Sciatic nerve (tissue), 2 donors: ENCODE measurements at regions not wholly inside any gene's neighbourhood (a gene's known extent, or its start where the extent isn't known, plus 50 kb on each side); places are given as distances from the start of the nearest gene placed in this dataset.

Experiments
- ATAC-seq: fragments of 200-7000 bp; cut with Tn5 transposase; one replicate; pipeline ENCODE4 v1.9.1; 2020; ENCODE audit warnings: mild to moderate bottlenecking, moderate library complexity
- DNase-seq: peaks from one replicate; pipeline ENCODE4 v3.0.0-alpha.2; 2020; ENCODE audit warnings: low spot score
- intact Hi-C: fragments of 100-400 bp; cut with DNase I; formaldehyde crosslinking; loops from one replicate; pipeline ENCODE4 v1.14.2; 2022
- donor health status: DM: no; HTN: no; CAD: no.
- donor health status: DM: no; HTN: no; CAD: no.

DNA sequence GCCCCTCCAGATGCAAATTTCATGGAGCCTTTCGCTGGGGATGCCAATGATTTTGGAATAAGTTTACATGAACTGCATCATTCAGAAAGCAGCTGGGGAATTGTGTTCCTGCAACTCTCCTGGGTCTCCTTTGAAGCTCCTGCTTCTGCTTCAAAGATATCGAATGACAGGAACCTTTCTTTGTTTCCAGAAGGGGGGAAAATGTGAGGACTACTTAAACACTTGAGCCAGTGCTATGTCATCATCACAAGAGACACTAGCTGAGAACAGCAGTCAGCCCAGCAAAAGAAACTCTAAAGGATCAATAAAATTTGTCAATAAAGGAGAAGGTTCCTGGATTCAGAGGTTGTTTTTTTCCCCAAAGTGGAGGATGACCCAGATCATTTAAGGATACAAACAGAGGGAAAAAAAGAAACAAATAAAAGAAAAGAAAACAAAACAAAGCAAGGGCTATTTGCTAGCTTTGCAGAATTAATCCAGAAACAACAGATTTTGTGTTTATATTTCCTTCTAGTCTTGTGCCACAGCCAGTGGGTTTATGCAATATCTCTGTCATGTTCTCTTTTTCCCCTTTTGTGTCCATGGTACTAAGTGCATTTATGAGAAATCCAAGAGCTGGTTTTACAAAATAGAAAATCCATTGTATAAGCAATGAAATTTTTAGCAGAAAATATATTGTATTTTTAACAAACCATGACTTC, 463.7 kb downstream of the CDH2 start:
- intact Hi-C loops = no loop called here
- no peak for DNase-seq
- ATAC-seq = peak; percentile 79

DNA sequence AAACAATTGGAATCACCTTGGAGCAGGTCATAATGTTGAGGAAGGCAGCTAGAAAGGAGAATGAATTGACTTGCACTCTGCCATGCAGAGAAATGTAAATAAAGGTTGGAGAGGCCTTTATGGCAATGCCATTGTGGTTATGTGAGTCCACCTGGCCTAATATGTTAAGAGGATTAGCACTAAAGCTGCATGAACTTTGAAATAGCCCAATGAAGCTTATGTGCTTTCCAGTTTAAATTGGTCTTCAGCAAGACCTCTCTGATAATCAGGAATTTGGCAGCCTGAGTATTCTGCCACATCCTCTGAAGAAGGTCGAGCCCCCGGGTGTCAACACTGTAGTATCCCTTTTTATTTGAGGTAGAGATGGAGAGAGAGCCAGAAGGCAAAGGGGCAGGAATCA, 464.9 kb downstream of the CDH2 start:
- no peak for ATAC-seq

DNA sequence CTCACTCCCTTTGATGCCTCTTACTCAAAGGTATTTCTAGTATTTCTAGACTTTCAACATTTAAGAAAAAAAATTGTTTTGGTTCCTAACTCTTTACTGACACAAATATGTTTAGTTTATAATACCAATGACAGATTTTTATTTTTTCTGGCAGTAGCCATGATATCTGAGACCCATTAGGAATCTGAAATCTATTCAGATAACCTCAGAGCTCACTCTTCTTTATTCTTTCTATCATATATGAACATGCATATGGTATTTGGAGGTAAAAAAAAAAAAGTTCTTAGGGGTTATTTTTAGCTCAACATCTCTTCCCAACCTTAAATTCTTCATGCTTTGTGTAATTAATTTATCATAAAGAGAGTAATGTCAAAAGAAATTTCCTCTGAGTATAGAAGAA, 465.5 kb downstream of the CDH2 start:
- ATAC-seq (no peak), DNase-seq (no peak)
- intact Hi-C loops = no loop called here

More for the DNA sequence above, 464.9 kb downstream of the CDH2 start:
- DNase-seq = no peak
- intact Hi-C loops = no loop called here

DNA sequence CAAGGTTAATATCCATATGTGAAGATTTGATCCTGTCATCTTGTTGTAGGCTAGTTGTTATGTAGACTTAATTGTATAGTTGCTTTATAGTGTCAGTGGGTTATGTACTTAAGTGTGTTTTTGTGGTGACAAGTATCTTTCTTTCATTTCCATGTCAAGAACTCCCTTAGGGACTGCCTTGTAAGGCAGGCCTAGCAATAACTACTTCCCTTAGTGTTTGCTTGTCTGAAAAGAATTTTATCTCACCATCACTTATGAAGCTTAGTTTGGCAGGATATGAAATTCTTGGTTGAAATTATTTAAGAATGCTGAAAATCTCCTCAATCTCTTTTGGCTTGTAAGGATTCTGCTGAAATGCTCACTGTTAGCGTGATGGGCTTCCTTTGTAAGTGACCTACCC, 467.6 kb downstream of the CDH2 start:
- intact Hi-C loops = no loop called here
- DNase-seq (no peak), ATAC-seq (no peak)

DNA sequence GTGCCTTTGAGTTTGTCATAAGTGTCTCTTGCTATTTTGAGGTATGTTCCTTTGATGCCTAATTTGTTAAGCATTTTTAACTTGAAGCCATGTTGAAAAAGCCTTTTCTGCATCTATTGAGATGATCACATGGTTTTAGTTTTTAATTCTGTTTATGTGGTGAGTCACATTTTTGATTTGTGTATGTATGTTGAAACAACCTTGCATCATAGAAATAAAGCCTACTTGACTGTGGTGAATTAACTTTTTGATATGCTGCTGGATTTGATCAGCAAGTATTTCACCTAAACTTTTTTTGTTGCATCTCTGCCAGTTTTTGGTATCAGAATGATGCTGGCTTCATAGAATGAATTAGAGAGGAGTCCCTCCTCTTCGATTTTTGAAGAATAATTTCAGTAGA, 469.7 kb downstream of the CDH2 start:
- DNase-seq (no peak), ATAC-seq (no peak)
- intact Hi-C loops = no loop called here

DNA sequence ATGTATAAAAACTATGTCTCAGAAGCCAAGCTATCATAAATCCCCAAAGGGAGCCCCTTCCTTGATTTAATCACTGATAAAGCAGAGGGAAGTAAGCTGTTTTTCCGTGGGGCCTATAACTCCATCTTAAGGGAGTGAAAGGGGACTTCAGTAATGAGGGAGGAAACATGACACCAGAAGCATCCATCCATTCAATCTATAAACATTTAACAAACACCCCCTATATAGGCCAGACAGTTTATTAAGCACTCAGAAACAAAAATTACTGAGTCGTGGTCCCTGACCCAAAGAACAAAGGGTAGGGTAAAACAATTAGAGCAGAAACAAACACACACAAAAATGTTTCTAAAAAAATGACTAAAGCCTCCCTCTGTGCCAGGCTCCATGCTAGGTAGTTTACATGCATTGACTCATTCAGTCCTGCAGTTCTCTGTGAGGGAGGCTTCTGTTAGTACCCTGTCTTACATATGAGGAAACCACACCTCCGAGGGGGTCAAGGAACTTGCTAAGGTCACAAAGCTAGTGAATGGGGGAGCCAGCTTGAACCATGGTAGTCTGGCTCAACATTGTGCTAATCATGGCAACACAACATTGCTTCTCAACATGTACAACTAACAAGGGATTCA, 472.1 kb downstream of the CDH2 start:
- DNase-seq (no peak), ATAC-seq (no peak)
- intact Hi-C loops = no loop called here

DNA sequence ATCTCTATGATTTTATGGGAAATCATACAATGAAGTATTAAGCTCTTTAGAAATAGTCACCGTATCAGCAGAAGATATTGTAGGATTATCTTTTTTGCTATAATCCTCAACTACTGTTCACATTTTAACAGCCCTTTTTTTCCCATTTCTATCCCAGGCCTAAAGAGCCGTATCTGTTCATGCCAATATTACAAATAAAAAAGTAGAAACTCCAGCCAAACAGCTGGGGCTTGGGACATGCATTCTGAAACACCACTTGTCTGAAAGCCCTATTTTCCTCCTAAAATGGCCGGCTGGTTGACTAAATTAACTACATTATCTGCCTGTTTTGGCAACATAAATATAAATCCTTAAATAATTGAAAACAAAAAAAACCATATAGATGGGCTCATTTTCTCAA, 477.8 kb downstream of the CDH2 start:
- intact Hi-C loops = no loop called here
- DNase-seq = no peak
- no peak for ATAC-seq

DNA sequence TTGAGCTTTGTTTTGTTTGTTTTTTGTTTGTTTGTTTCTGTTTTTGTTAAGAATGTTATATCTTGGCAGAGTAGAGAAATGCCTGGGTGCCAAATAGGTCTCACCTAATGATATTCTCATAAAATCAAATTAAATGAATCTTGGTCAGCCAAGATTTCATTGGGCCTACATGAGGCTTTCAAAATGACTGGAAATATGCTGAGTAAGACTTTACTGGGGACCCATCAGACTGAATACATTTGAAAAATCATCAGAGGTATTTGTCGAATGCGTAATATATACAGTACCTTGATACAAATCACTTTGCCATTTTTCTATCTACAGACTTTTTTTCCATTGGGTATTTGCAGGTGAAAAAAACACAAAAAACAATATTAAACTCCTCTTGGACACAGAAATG, 480.8 kb downstream of the CDH2 start:
- intact Hi-C loops = no loop called here
- ATAC-seq (no peak), DNase-seq (no peak)

DNA sequence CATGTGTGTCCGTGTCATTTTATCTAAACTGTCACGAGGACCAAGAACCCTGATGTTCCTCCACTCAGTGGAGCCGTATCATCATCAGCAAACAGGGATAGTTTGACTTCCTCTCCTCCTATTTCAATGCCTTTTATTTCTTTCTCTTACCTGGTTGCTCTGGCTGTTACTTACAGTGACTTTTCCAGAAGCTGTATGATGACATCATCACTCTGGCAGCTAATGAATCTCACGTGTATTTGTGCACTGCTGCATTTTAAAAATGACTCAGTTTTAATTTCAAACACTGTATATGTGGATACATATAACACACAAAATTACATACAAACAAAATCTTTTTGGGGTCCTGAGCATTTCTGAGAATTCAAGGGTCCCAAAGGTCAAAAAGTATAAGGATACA, 481.4 kb downstream of the CDH2 start:
- DNase-seq (no peak), ATAC-seq (no peak)
- intact Hi-C loops = no loop called here

DNA sequence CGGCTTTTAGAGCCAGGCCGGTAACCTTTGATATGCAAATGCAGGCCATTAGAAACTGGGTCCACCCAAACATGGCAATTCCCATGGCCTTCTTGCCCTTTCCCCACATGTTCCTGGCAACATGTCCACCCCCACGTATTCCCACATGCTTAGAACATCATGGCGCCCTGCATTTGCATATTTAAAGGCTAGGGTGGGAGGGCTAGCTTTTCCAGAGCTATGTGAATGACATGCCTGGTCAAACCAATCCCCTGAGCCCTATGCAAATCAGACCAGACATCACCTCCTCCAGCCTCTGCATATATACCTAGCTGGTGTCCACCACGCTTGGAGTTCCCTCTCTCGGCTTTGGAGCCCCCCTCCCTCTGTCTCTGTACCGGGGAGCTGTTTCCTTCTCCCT, 481.9 kb downstream of the CDH2 start:
- ATAC-seq = no peak
- no peak for DNase-seq
- intact Hi-C loops = no loop called here

DNA sequence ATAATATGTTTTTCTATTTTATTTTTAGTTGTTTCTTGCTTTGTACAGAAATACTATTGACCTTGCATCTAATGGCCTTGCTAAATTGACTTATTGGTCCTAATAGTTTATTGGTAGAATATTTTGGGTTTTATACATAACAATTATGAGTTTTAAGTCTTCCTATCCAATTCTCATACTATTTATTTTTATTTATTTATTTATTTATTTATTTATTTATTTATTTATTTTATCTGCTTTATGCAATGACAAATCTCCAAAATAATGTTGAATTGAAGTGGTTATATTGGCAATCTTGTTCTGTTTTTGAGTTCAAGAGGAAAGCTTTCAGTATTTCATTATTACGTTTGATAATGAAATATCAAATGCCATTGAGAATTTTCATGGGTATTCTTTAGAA, 488.3 kb downstream of the CDH2 start:
- DNase-seq (no peak), ATAC-seq (no peak)
- intact Hi-C loops = no loop called here

DNA sequence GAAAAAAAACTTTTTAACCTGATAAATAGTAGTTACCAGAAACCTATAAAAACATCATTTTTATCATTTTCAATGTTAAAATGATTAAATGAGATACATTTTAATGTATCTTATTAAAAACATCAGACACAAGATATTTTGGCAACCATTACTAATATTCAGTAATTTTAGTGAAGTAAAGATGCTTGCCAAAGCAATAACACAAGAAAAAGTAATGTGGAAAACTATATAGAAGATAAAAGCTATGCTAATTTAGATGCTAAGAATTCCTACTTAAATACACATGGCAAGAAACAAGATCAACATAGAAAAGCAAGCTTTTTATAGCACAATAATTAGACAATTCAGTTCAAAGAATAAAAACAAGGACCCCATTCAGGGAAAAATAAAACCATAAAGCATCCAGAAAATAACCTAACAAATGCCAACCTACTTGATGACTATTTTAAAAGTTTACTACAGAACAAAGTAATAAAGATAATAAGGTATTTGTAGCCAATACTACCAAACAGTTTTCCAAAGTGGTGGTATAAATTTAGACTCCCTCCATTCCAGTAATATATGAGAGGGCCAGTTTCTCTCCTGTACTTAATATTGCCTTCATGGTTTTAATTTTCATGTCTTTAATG, 489.5 kb downstream of the CDH2 start:
- DNase-seq (no peak), ATAC-seq (no peak)
- intact Hi-C loops = no loop called here

DNA sequence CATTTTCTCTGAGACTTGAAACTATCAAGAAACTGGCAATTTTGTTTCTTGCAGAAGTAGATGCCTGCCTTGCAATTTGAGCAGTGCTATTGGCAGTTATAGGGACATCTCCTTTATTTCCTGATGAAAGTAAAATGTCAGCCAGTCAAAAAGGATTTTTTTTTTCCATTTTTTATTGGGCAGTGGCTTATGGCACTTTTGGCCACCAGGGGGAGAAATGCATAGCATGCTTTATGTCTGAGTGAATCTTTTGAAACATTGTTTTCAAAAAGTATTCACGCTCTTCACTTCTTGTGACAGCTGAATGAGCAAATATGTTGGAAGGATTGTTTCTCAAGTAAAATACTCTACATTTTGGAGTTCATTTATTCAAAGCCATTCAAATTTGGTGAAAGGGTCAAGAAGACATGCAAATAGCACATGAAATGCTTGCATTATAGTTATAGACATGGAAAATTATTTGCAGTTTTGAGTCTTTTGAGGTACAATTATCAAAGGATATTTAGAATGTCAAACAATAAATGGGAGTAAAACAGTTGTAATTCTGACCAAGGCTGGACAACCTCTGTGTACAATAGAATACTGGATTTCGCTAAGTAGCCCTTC, 491.0 kb downstream of the CDH2 start:
- no peak for ATAC-seq
- no peak for DNase-seq
- intact Hi-C loops = no loop called here

DNA sequence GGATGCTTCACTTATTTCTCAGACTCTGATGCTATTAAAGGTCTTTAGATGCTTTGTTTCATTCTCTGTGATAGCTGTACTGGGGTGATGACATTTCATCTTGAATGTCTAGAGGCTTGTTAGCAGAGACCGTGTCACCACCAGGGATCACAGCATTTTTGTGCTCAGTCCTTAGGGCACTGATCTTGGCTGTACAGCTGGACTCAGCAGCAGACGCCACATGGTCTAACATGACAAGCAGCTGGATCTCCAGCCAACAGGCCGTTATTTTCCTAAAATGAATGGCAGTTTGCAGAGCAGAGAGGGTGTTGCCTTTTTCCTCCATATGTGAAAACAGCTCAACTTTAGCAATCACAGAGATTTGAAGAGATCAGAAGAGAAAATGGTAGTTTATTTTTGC, 491.8 kb downstream of the CDH2 start:
- ATAC-seq (no peak), DNase-seq (no peak)
- intact Hi-C loops = no loop called here

DNA sequence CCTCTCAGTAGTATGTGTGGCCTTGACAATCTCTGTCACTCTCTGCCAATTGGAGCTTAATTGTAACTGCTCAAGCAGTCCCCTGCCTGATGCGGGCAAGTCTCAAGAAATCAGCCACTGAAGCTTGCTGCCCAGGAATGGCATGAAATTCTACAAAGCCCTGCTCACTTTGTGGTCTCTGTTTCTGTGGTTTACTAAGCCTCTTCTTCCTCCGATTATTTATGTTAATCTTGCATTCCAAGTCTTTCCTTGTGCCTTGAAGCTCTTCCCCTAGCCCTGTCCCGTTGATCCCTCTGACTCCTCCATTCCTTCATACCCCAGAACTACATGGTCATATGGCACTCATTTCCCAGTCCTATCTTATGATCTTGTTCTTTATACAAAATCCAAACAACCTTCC, 489.3 kb upstream of the CHST9 start:
- DNase-seq = no peak
- ATAC-seq = no peak
- intact Hi-C loops = no loop called here

DNA sequence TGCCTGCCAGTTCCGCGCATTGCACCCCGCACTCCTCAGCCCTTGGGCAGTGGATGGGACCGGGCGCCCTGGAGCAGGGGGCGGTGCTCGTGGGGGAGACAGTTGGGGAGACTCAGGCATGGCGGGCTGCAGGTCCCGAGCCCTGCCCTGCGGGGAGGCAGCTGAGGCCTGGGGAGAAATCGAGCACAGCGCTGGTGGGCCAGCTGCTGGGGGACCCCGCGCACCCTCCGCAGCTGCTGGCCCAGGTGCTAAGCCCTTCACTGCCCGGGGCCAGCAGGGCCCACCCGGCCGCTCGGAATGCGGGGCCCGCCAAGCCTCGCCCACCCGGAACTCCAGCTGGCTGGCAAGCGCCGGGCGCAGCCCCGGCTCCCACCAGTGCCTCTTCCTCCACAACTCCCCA, 488.8 kb upstream of the CHST9 start:
- intact Hi-C loops = no loop called here
- DNase-seq = no peak
- ATAC-seq = no peak

DNA sequence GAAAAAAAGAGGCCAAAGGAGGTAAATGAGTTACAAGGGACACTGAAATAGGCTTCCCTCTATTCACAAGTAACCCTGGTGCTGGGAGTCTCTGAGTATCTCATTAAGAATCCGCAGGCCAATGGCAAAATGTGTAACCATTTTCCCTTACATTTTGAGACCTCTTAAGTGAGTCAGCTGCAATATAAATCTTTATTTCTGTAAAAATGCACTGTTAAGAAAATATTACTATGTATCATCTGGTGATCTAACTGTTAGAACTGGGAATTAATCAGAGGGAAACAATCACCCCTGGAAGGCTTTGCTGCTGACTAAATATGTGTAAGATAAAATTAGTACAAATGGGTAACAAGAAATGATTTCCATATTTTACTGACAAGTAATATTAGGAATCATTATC, 483.1 kb upstream of the CHST9 start:
- intact Hi-C loops = no loop called here
- DNase-seq (no peak), ATAC-seq (no peak)

DNA sequence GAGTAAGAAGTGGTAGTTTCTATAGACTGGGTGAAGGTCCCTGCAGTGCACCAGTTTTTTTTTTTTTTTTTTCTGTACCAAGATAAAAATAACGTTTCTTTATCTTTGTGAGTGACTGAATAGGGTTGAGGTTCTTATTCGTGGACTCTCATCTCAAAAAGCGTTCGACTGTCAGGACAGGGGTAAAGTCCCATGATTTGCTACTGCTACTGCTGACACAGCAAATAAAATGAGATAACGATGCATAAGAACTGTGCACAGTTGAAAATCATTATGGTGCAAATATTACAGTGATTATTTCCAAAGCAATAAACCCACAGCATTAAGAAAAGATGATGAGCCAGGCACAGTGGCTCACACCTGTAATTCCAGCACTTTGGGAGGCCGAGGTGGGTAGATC, 482.0 kb upstream of the CHST9 start:
- intact Hi-C loops = no loop called here
- ATAC-seq (no peak), DNase-seq (no peak)

DNA sequence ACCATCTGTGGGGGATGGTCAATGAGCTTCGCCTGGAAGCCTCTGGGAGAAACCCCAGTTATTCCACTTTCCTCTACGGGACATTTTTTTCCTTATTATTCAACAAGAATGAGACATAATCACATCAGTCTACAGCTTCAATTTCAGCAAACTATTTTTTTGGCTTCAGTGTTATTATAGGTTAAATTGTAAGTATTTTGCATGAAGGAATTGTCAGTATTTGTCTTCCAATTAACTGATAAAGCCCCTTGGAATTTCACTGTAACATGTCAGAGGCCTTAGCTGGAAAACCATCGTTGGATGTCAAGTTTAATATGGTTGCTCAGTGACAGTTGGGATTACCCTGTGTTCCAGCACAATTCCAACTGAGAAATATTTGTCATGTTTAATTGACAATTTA, 480.9 kb upstream of the CHST9 start:
- intact Hi-C loops = no loop called here
- ATAC-seq (no peak), DNase-seq (no peak)

DNA sequence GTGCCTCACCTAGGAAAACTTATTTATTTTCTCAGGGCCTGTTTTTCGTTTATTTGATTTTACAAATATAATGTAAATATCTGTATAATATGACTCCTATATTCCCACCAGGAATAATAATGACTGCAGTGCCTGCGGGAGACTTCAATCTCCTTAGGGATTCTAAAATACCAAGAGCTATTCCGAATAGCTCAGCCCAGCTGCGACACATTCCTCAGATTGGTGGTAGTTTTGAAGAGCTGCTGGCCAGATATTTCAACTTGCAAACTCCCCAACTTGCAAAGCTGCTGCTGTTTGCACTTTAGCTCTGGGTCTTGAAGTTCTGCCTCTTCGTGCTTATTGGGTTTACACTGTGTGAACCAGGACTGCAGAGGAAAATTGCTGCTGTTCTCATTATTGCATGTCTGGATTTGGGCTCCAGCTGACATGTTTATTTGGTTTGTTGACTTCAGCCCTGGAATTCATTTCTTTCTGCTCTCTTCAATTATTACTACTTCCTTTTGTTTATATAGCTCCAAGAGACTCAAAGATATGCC, 480.2 kb upstream of the CHST9 start:
- ATAC-seq (no peak), DNase-seq (no peak)
- intact Hi-C loops = no loop called here
